Suprapubic skin (tissue), 4 donors: ENCODE measurements at regions not wholly inside any gene's neighbourhood (a gene's known extent, or its start where the extent isn't known, plus 50 kb on each side); places are given as distances from the start of the nearest gene placed in this dataset.
A peak's percentile ranks its signal among the peaks of the same experiment; 100 is the strongest.

Source experiments
- DNase-seq, 2 donors: peaks; one replicate each; pipeline ENCODE4 v3.0.0-alpha.2; 2019; ENCODE audit warnings: low spot score in 2 of 2
- H3K27ac ChIP-seq: fragments of 200-600 bp; sonication (generic); one replicate; pipeline ENCODE4 v1.5.1; 2019
- H3K27me3 ChIP-seq: fragments of 200-600 bp; sonication (generic); one replicate; pipeline ENCODE4 v1.5.1; 2019
- H3K36me3 ChIP-seq: fragments of 200-600 bp; sonication (generic); one replicate; pipeline ENCODE4 v1.5.1; 2019
- H3K4me1 ChIP-seq: fragments of 200-600 bp; sonication (generic); one replicate; pipeline ENCODE4 v1.5.1; 2019
- H3K4me3 ChIP-seq: fragments of 200-600 bp; sonication (generic); one replicate; pipeline ENCODE4 v1.5.1; 2019; ENCODE audit warnings: mild to moderate bottlenecking
- H3K9me3 ChIP-seq: fragments of 200-600 bp; sonication (generic); one replicate; pipeline ENCODE4 v1.5.1; 2019
- EP300 ChIP-seq: sonication (generic); formaldehyde crosslinking; IDR thresholded peaks from one replicate; pipeline ENCODE4 v1.6.1; 2017; ENCODE audit warnings: antibody characterized with exemption
- POLR2A ChIP-seq, 2 donors: fragments of 450-650 bp; IDR thresholded peaks; one replicate each; pipeline ENCODE4 v1.6.1; 2017; ENCODE audit warnings: antibody characterized with exemption in 2 of 2, mild to moderate bottlenecking in 2 of 2, moderate library complexity in 2 of 2
- POLR2AphosphoS5 ChIP-seq, 3 donors: sonication (generic); formaldehyde crosslinking; IDR thresholded peaks; one replicate each; pipeline ENCODE4 v1.6.1; 2017; ENCODE audit warnings: antibody characterized with exemption in 3 of 3
- WGBS: methylation state at CpG from one replicate; pipeline ENCODE4 v1.1.5; 2018; 5-methylcytosine and 5-hydroxymethylcytosine counted together
- TF ChIP-seq, protein P1 (sequence below), 2 donors: fragments of 200-600 bp in 1 of 2; fragments of 450-650 bp in 1 of 2; sonication (generic) in 1 of 2; IDR thresholded peaks; one replicate each; pipeline ENCODE4 v1.5.1; 2016 to 2019; ENCODE audit warnings: antibody characterized with exemption in 2 of 2, mild to moderate bottlenecking in 1 of 2, moderate library complexity in 1 of 2

GRCh38 chr3:175989161-175989560 is 1130.0 kb downstream of the NAALADL2 start:
- peak in 1 of 2 donors; percentile 39 for DNase-seq
- WGBS = 92% methylated on average over 2 of the region's 2 CpGs
- TF ChIP-seq POLR2AphosphoS5 (IDR thresholded peaks at IDR 0.05) (no peak), EP300 (no peak), POLR2A (IDR thresholded peaks at IDR 0.05) (no peak)
- TF ChIP-seq, protein P1, sequence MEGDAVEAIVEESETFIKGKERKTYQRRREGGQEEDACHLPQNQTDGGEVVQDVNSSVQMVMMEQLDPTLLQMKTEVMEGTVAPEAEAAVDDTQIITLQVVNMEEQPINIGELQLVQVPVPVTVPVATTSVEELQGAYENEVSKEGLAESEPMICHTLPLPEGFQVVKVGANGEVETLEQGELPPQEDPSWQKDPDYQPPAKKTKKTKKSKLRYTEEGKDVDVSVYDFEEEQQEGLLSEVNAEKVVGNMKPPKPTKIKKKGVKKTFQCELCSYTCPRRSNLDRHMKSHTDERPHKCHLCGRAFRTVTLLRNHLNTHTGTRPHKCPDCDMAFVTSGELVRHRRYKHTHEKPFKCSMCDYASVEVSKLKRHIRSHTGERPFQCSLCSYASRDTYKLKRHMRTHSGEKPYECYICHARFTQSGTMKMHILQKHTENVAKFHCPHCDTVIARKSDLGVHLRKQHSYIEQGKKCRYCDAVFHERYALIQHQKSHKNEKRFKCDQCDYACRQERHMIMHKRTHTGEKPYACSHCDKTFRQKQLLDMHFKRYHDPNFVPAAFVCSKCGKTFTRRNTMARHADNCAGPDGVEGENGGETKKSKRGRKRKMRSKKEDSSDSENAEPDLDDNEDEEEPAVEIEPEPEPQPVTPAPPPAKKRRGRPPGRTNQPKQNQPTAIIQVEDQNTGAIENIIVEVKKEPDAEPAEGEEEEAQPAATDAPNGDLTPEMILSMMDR (IDR thresholded peaks at IDR 0.05) = no peak
- H3K4me1 ChIP-seq = no peaks in the 10 kb centered on the region
- no peak overlapping the region for H3K4me3 ChIP-seq
- H3K27ac ChIP-seq = no peak overlapping the region
- H3K9me3 ChIP-seq = no peaks in the 10 kb centered on the region
- no peaks in the 10 kb centered on the region for H3K27me3 ChIP-seq
- H3K36me3 ChIP-seq = no peaks in the 10 kb centered on the region

GRCh38 chr3:175988401-175988800 is 1129.3 kb downstream of the NAALADL2 start:
- DNase-seq = no peak
- WGBS = 67% methylated on average over 1 of the region's 1 CpG
- H3K27ac ChIP-seq = no peak overlapping the region
- H3K27me3 ChIP-seq = no peaks in the 10 kb centered on the region
- no peak overlapping the region for H3K4me3 ChIP-seq
- no peaks in the 10 kb centered on the region for H3K36me3 ChIP-seq
- no peaks in the 10 kb centered on the region for H3K9me3 ChIP-seq
- no peak for TF ChIP-seq EP300
- TF ChIP-seq, protein P1 (IDR thresholded peaks at IDR 0.05) = no peak
- no peaks in the 10 kb centered on the region for H3K4me1 ChIP-seq

GRCh38 chr3:175985781-175986180 is 1126.6 kb downstream of the NAALADL2 start:
- Histone ChIP-seq H3K27ac (no peak overlapping the region), H3K36me3 (no peaks in the 10 kb centered on the region), H3K27me3 (no peaks in the 10 kb centered on the region), H3K9me3 (no peaks in the 10 kb centered on the region), H3K4me3 (no peak overlapping the region), H3K4me1 (no peaks in the 10 kb centered on the region)
- WGBS = 73% methylated on average over 1 of the region's 1 CpG
- DNase-seq = no peak
- TF ChIP-seq EP300 = no peak
- TF ChIP-seq, protein P1 (IDR thresholded peaks at IDR 0.05) = no peak
- no peak for TF ChIP-seq POLR2AphosphoS5 (IDR thresholded peaks at IDR 0.05)
- TF ChIP-seq POLR2A (IDR thresholded peaks at IDR 0.05) = no peak

- Histone ChIP-seq H3K4me3 (no peak overlapping the region), H3K27me3 (no peaks in the 10 kb centered on the region), H3K36me3 (no peaks in the 10 kb centered on the region), H3K4me1 (no peaks in the 10 kb centered on the region), H3K27ac (no peak overlapping the region), H3K9me3 (no peaks in the 10 kb centered on the region)
- 88% methylated on average over 1 of the region's 1 CpG for WGBS
- DNase-seq = no peak
- TF ChIP-seq, protein P1 (IDR thresholded peaks at IDR 0.05) = no peak
- no peak for TF ChIP-seq POLR2AphosphoS5 (IDR thresholded peaks at IDR 0.05)
- no peak for TF ChIP-seq EP300
- no peak for TF ChIP-seq POLR2A (IDR thresholded peaks at IDR 0.05)
Measured at GRCh38 chr3:175983379-175983778, 1124.2 kb downstream of the NAALADL2 start.

DNA sequence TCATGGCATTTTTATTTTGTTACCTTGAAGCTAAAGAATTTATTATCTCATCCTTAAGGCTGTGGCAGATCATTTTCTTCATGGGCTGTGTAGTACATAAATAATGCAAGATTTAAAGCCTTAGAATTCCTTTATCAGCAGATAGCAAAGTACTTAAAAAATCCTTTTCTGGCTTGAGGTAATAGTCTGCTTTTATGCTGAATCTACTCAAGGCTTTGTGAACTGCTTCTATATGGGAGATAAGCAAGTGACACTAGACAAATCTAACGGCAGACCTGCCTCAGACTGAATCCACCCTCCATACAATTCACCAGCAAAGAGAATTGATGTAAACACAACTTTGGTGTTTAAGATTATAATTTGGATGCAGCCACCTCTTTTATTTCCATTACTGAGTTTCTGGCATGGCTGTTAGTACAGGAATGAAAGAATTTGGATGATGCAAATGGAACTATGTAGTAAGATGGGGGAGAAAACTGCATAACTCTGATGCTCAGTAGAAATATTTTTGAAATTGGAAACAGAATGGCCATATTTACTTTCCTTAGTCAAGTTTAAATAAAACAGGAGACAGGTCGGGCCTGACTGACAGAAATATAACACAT is 1121.5 kb downstream of the NAALADL2 start:
- no peak overlapping the region for H3K27ac ChIP-seq
- H3K36me3 ChIP-seq = no peaks in the 10 kb centered on the region
- no peak for TF ChIP-seq POLR2A (IDR thresholded peaks at IDR 0.05)
- no peak for TF ChIP-seq POLR2AphosphoS5 (IDR thresholded peaks at IDR 0.05)
- TF ChIP-seq EP300 = no peak
- TF ChIP-seq, protein P1 (IDR thresholded peaks at IDR 0.05) = no peak
- no peak overlapping the region for H3K4me3 ChIP-seq
- no peaks in the 10 kb centered on the region for H3K4me1 ChIP-seq
- 52% methylated on average over 2 of the region's 2 CpGs for WGBS
- H3K9me3 ChIP-seq = no peaks in the 10 kb centered on the region
- H3K27me3 ChIP-seq = no peaks in the 10 kb centered on the region
- DNase-seq = no peak
